Liver (tissue), 3 donors: ENCODE measurements at regions not wholly inside any gene's neighbourhood (a gene's known extent, or its start where the extent isn't known, plus 50 kb on each side); places are given as distances from the start of the nearest gene placed in this dataset.
"Not testable (repeated sequence)": the region's sequence is repeated elsewhere in the genome, so short reads cannot be mapped to it uniquely, and the experiment has no call there.

ENCODE experiments used
- CTCF ChIP-seq: fragments of 150-350 bp; IDR thresholded peaks from 2 replicates; pipeline ENCODE4 v1.5.1; 2017; ENCODE audit warnings: improper control_type of control experiment, low read depth, low read length; ENCODE audit not compliant: missing input control
- EGR1 ChIP-seq, 2 donors: IDR thresholded peaks; 2 replicates each; pipeline ENCODE4 v1.6.1; 2016 to 2018; ENCODE audit warnings: antibody characterized with exemption in 2 of 2, low read depth in 2 of 2
- HNF4G ChIP-seq: IDR thresholded peaks from 2 replicates; pipeline ENCODE4 v1.6.1; 2016; ENCODE audit warnings: antibody characterized with exemption
- JUND ChIP-seq, 2 donors: IDR thresholded peaks; 2 replicates each; pipeline ENCODE4 v1.6.1; 2016; ENCODE audit warnings: antibody characterized with exemption in 2 of 2
- NR2F2 ChIP-seq: IDR thresholded peaks from 2 replicates; pipeline ENCODE4 v1.6.1; 2016; ENCODE audit warnings: antibody characterized with exemption
- RAD21 ChIP-seq, 2 donors: IDR thresholded peaks; 2 replicates each; pipeline ENCODE4 v1.6.1; 2016; ENCODE audit warnings: antibody characterized with exemption in 2 of 2, mild to moderate bottlenecking in 2 of 2
- REST ChIP-seq: IDR thresholded peaks from 2 replicates; pipeline ENCODE4 v1.6.1; 2016; ENCODE audit warnings: antibody characterized with exemption, mild to moderate bottlenecking
- SP1 ChIP-seq: IDR thresholded peaks from 2 replicates; pipeline ENCODE4 v1.6.1; 2018; ENCODE audit warnings: antibody characterized with exemption, mild to moderate bottlenecking
- TAF1 ChIP-seq: conservative IDR thresholded peaks from 2 replicates; pipeline ENCODE4 v1.6.1; 2016; ENCODE audit warnings: antibody characterized with exemption, mild to moderate bottlenecking
- YY1 ChIP-seq: IDR thresholded peaks from 2 replicates; pipeline ENCODE4 v1.6.1; 2016; ENCODE audit warnings: antibody characterized with exemption, mild to moderate bottlenecking
- TF ChIP-seq, protein P1 (sequence below): IDR thresholded peaks from 2 replicates; pipeline ENCODE4 v1.6.1; 2016; ENCODE audit warnings: antibody characterized with exemption
- TF ChIP-seq, protein P2 (sequence below): IDR thresholded peaks from 2 replicates; pipeline ENCODE4 v1.6.1; 2016; ENCODE audit warnings: antibody characterized with exemption
- donor health status: healthy.
- donor health status: healthy.

GRCh38 chr1:835509-835908 lies 88.2 kb upstream of the SAMD11 start:
- TF ChIP-seq, protein P1, sequence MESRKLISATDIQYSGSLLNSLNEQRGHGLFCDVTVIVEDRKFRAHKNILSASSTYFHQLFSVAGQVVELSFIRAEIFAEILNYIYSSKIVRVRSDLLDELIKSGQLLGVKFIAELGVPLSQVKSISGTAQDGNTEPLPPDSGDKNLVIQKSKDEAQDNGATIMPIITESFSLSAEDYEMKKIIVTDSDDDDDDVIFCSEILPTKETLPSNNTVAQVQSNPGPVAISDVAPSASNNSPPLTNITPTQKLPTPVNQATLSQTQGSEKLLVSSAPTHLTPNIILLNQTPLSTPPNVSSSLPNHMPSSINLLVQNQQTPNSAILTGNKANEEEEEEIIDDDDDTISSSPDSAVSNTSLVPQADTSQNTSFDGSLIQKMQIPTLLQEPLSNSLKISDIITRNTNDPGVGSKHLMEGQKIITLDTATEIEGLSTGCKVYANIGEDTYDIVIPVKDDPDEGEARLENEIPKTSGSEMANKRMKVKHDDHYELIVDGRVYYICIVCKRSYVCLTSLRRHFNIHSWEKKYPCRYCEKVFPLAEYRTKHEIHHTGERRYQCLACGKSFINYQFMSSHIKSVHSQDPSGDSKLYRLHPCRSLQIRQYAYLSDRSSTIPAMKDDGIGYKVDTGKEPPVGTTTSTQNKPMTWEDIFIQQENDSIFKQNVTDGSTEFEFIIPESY: not testable (repeated sequence)
- not testable (repeated sequence) for TF ChIP-seq JUND (IDR thresholded peaks at IDR 0.05); YY1; RAD21 (IDR thresholded peaks at IDR 0.05); CTCF; REST; TAF1; EGR1 (IDR thresholded peaks at IDR 0.05; ENCODE audit: low read depth in 2 of 2); SP1; HNF4G; NR2F2
- TF ChIP-seq, protein P2, sequence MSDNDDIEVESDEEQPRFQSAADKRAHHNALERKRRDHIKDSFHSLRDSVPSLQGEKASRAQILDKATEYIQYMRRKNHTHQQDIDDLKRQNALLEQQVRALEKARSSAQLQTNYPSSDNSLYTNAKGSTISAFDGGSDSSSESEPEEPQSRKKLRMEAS: not testable (repeated sequence)
